Suprapubic skin (tissue), 4 donors: ENCODE measurements at regions not wholly inside any gene's neighbourhood (a gene's known extent, or its start where the extent isn't known, plus 50 kb on each side); places are given as distances from the start of the nearest gene placed in this dataset.

Source experiments
- CTCF ChIP-seq, 2 donors: fragments of 200-600 bp in 1 of 2; fragments of 450-650 bp in 1 of 2; sonication (generic) in 1 of 2; IDR thresholded peaks; one replicate each; pipeline ENCODE4 v1.5.1; 2016 to 2019; ENCODE audit warnings: antibody characterized with exemption in 2 of 2, mild to moderate bottlenecking in 1 of 2, moderate library complexity in 1 of 2
- EP300 ChIP-seq: sonication (generic); formaldehyde crosslinking; IDR thresholded peaks from one replicate; pipeline ENCODE4 v1.6.1; 2017; ENCODE audit warnings: antibody characterized with exemption
- POLR2A ChIP-seq, 2 donors: fragments of 450-650 bp; IDR thresholded peaks; one replicate each; pipeline ENCODE4 v1.6.1; 2017; ENCODE audit warnings: antibody characterized with exemption in 2 of 2, mild to moderate bottlenecking in 2 of 2, moderate library complexity in 2 of 2
- POLR2AphosphoS5 ChIP-seq, 3 donors: sonication (generic); formaldehyde crosslinking; IDR thresholded peaks; one replicate each; pipeline ENCODE4 v1.6.1; 2017; ENCODE audit warnings: antibody characterized with exemption in 3 of 3

- TF ChIP-seq POLR2A (IDR thresholded peaks at IDR 0.05) (no peak), CTCF (IDR thresholded peaks at IDR 0.05) (no peak), POLR2AphosphoS5 (IDR thresholded peaks at IDR 0.05) (no peak), EP300 (no peak)
Observed at GRCh38 chr1:81071072-81071858, 729.5 kb upstream of the ADGRL2 start.
